Activated T-helper 17 cell treated with anti-CD3 and anti-CD28 coated beads, Interleukin-2, amount 50 U/mL, for 72 hours (primary cell): ENCODE measurements at regions not wholly inside any gene's neighbourhood (a gene's known extent, or its start where the extent isn't known, plus 50 kb on each side); places are given as distances from the start of the nearest gene placed in this dataset.

Experiments
- ATAC-seq: fragments of 150-1000 bp; cut with Tn5 transposase; replicated peaks from 2 replicates; pipeline ENCODE4 v1.10.0; 2021; ENCODE audit warnings: mild to moderate bottlenecking, moderate library complexity
- H3K27ac Mint-ChIP-seq: one replicate; pipeline ENCODE4 v1.8.0; 2022; ENCODE audit warnings: mixed read lengths
- H3K27me3 Mint-ChIP-seq: one replicate; pipeline ENCODE4 v1.8.0; 2022; ENCODE audit warnings: mixed read lengths
- H3K36me3 Mint-ChIP-seq: one replicate; pipeline ENCODE4 v1.8.0; 2022; ENCODE audit warnings: low read depth, mild to moderate bottlenecking, mixed read lengths
- H3K4me1 Mint-ChIP-seq: one replicate; pipeline ENCODE4 v1.8.0; 2022; ENCODE audit warnings: mixed read lengths
- H3K4me3 Mint-ChIP-seq: one replicate; pipeline ENCODE4 v1.8.0; 2022; ENCODE audit warnings: mild to moderate bottlenecking, mixed read lengths
- H3K9me3 Mint-ChIP-seq: one replicate; pipeline ENCODE4 v1.8.0; 2022; ENCODE audit warnings: mixed read lengths

- Mint-ChIP-seq H3K4me3 (no peak overlapping the region), H3K36me3 (no peaks in the 10 kb centered on the region), H3K4me1 (no peaks in the 10 kb centered on the region), H3K27me3 (peaks cover 29% of the 10 kb centered on the region), H3K27ac (no peak overlapping the region), H3K9me3 (peaks cover 4% of the 10 kb centered on the region)
- no peak for ATAC-seq
These were observed 193.1 kb downstream of the SMAD2 start for GRCh38 chr18:47737198-47737830.

GRCh38 chr18:47736376-47737140, 193.9 kb downstream of the SMAD2 start:
- Mint-ChIP-seq H3K36me3 (no peaks in the 10 kb centered on the region), H3K4me1 (no peaks in the 10 kb centered on the region), H3K4me3 (no peak overlapping the region), H3K27ac (no peak overlapping the region), H3K27me3 (peaks cover 31% of the 10 kb centered on the region), H3K9me3 (peaks cover 4% of the 10 kb centered on the region)
- no peak for ATAC-seq

- H3K4me1 Mint-ChIP-seq, result no peaks in the 10 kb centered on the region
- no peaks in the 10 kb centered on the region for H3K36me3 Mint-ChIP-seq
- H3K27ac Mint-ChIP-seq, result no peak overlapping the region
- H3K4me3 Mint-ChIP-seq, result no peak overlapping the region
- H3K27me3 Mint-ChIP-seq, result peaks cover 37% of the 10 kb centered on the region
- peaks cover 4% of the 10 kb centered on the region for H3K9me3 Mint-ChIP-seq
- ATAC-seq, result no peak
These were observed 195.3 kb downstream of the SMAD2 start for GRCh38 chr18:47735041-47735702.

GRCh38 chr18:47731276-47731675, 199.2 kb downstream of the SMAD2 start:
- Mint-ChIP-seq H3K27ac (no peak overlapping the region), H3K9me3 (no peaks in the 10 kb centered on the region), H3K4me3 (no peak overlapping the region), H3K27me3 (peaks cover 35% of the 10 kb centered on the region), H3K36me3 (no peaks in the 10 kb centered on the region), H3K4me1 (no peaks in the 10 kb centered on the region)
- ATAC-seq, result no peak

GRCh38 chr18:47730795-47731194, 199.7 kb downstream of the SMAD2 start:
- no peak overlapping the region for H3K4me3 Mint-ChIP-seq
- ATAC-seq, result no peak
- no peak overlapping the region for H3K27ac Mint-ChIP-seq
- H3K36me3 Mint-ChIP-seq, result no peaks in the 10 kb centered on the region
- H3K27me3 Mint-ChIP-seq, result peaks cover 32% of the 10 kb centered on the region
- no peaks in the 10 kb centered on the region for H3K4me1 Mint-ChIP-seq
- no peaks in the 10 kb centered on the region for H3K9me3 Mint-ChIP-seq

- H3K4me1 Mint-ChIP-seq, result no peaks in the 10 kb centered on the region
- no peaks in the 10 kb centered on the region for H3K9me3 Mint-ChIP-seq
- no peak for ATAC-seq
- H3K27me3 Mint-ChIP-seq, result peaks cover 26% of the 10 kb centered on the region
- no peak overlapping the region for H3K27ac Mint-ChIP-seq
- H3K36me3 Mint-ChIP-seq, result no peaks in the 10 kb centered on the region
- no peak overlapping the region for H3K4me3 Mint-ChIP-seq
These were observed 201.1 kb downstream of the SMAD2 start for GRCh38 chr18:47729356-47729755.

- no peaks in the 10 kb centered on the region for H3K36me3 Mint-ChIP-seq
- no peaks in the 10 kb centered on the region for H3K4me1 Mint-ChIP-seq
- no peak overlapping the region for H3K4me3 Mint-ChIP-seq
- H3K9me3 Mint-ChIP-seq, result no peaks in the 10 kb centered on the region
- H3K27me3 Mint-ChIP-seq, result peaks cover 23% of the 10 kb centered on the region
- no peak for ATAC-seq
- H3K27ac Mint-ChIP-seq, result no peak overlapping the region
These were observed 201.5 kb downstream of the SMAD2 start for GRCh38 chr18:47728921-47729320.

- ATAC-seq, result no peak
- Mint-ChIP-seq H3K36me3 (no peaks in the 10 kb centered on the region), H3K4me1 (no peaks in the 10 kb centered on the region), H3K9me3 (no peaks in the 10 kb centered on the region), H3K27me3 (peaks cover 16% of the 10 kb centered on the region), H3K4me3 (no peak overlapping the region), H3K27ac (no peak overlapping the region)
These were observed 203.1 kb downstream of the SMAD2 start for GRCh38 chr18:47727409-47727808.

- peaks cover 14% of the 10 kb centered on the region for H3K27me3 Mint-ChIP-seq
- no peak overlapping the region for H3K27ac Mint-ChIP-seq
- no peaks in the 10 kb centered on the region for H3K4me1 Mint-ChIP-seq
- no peak overlapping the region for H3K4me3 Mint-ChIP-seq
- no peaks in the 10 kb centered on the region for H3K36me3 Mint-ChIP-seq
- no peaks in the 10 kb centered on the region for H3K9me3 Mint-ChIP-seq
- ATAC-seq, result no peak
These were observed 203.9 kb downstream of the SMAD2 start for GRCh38 chr18:47726550-47726949.

GRCh38 chr18:47725656-47726055, 204.8 kb downstream of the SMAD2 start:
- no peak overlapping the region for H3K4me3 Mint-ChIP-seq
- no peak for ATAC-seq
- no peaks in the 10 kb centered on the region for H3K36me3 Mint-ChIP-seq
- no peaks in the 10 kb centered on the region for H3K4me1 Mint-ChIP-seq
- no peaks in the 10 kb centered on the region for H3K9me3 Mint-ChIP-seq
- peaks cover 15% of the 10 kb centered on the region for H3K27me3 Mint-ChIP-seq
- H3K27ac Mint-ChIP-seq, result no peak overlapping the region

GRCh38 chr18:47724186-47724975, 206.1 kb downstream of the SMAD2 start:
- Mint-ChIP-seq H3K9me3 (no peaks in the 10 kb centered on the region), H3K4me1 (no peaks in the 10 kb centered on the region), H3K4me3 (no peak overlapping the region), H3K27ac (no peak overlapping the region), H3K27me3 (peaks cover 12% of the 10 kb centered on the region), H3K36me3 (no peaks in the 10 kb centered on the region)
- ATAC-seq, result no peak

- H3K36me3 Mint-ChIP-seq, result no peaks in the 10 kb centered on the region
- H3K9me3 Mint-ChIP-seq, result no peaks in the 10 kb centered on the region
- no peak overlapping the region for H3K4me3 Mint-ChIP-seq
- no peak overlapping the region for H3K27ac Mint-ChIP-seq
- peaks cover 8% of the 10 kb centered on the region for H3K27me3 Mint-ChIP-seq
- H3K4me1 Mint-ChIP-seq, result no peaks in the 10 kb centered on the region
- ATAC-seq, result no peak
These were observed 208.6 kb downstream of the SMAD2 start for GRCh38 chr18:47721876-47722275.

GRCh38 chr18:47720741-47721140, 209.7 kb downstream of the SMAD2 start:
- Mint-ChIP-seq H3K36me3 (no peaks in the 10 kb centered on the region), H3K4me3 (no peak overlapping the region), H3K27ac (peak overlapping the region; percentile 25), H3K4me1 (no peaks in the 10 kb centered on the region), H3K27me3 (peaks cover 6% of the 10 kb centered on the region), H3K9me3 (no peaks in the 10 kb centered on the region)
- no peak for ATAC-seq

GRCh38 chr18:47719096-47719780, 211.2 kb downstream of the SMAD2 start:
- no peaks in the 10 kb centered on the region for H3K9me3 Mint-ChIP-seq
- H3K27ac Mint-ChIP-seq, result no peak overlapping the region
- no peak overlapping the region for H3K4me3 Mint-ChIP-seq
- no peak for ATAC-seq
- H3K36me3 Mint-ChIP-seq, result no peaks in the 10 kb centered on the region
- no peaks in the 10 kb centered on the region for H3K4me1 Mint-ChIP-seq
- H3K27me3 Mint-ChIP-seq, result peaks cover 10% of the 10 kb centered on the region
